Globus pallidus (tissue), 1 donor: ENCODE measurements at regions not wholly inside any gene's neighbourhood (a gene's known extent, or its start where the extent isn't known, plus 50 kb on each side); places are given as distances from the start of the nearest gene placed in this dataset.
A peak's percentile ranks its signal among the peaks of the same experiment; 100 is the strongest.
"Not testable (repeated sequence)": the region's sequence is repeated elsewhere in the genome, so short reads cannot be mapped to it uniquely, and the experiment has no call there.

Experiments used
- DNase-seq: peaks from one replicate; pipeline ENCODE4 v3.0.0-alpha.2; 2015; ENCODE audit warnings: low spot score

- DNase-seq = peak; percentile 5
Observed at GRCh38 chr2:7146151-7146550, 228.9 kb downstream of the RNF144A start.

- no peak for DNase-seq
Observed at GRCh38 chr2:7154656-7155055, 237.4 kb downstream of the RNF144A start.

- DNase-seq = no peak
Observed at GRCh38 chr2:7161501-7161900, 244.3 kb downstream of the RNF144A start.

- no peak for DNase-seq
Observed at GRCh38 chr2:7165736-7166135, 248.5 kb downstream of the RNF144A start.

GRCh38 chr2:7167801-7168411 is 250.7 kb downstream of the RNF144A start:
- no peak for DNase-seq

GRCh38 chr2:7169593-7169992 is 252.4 kb downstream of the RNF144A start:
- peak; percentile 7 for DNase-seq

GRCh38 chr2:7178996-7179395 is 261.8 kb downstream of the RNF144A start:
- DNase-seq = not testable (repeated sequence)

- DNase-seq = peak; percentile 8
Observed at GRCh38 chr2:7180638-7181370, 263.6 kb downstream of the RNF144A start.

- no peak for DNase-seq
Observed at GRCh38 chr2:7182525-7182924, 265.3 kb downstream of the RNF144A start.

GRCh38 chr2:7189106-7189505 is 271.9 kb downstream of the RNF144A start:
- no peak for DNase-seq

GRCh38 chr2:7190587-7191324 is 273.5 kb downstream of the RNF144A start:
- no peak for DNase-seq

- DNase-seq = no peak
Observed at GRCh38 chr2:7191932-7192331, 274.7 kb downstream of the RNF144A start.

GRCh38 chr2:7193457-7193856 is 276.2 kb downstream of the RNF144A start:
- DNase-seq = no peak

GRCh38 chr2:7194950-7195349 is 277.7 kb downstream of the RNF144A start:
- DNase-seq = no peak

- no peak for DNase-seq
Observed at GRCh38 chr2:7196883-7197282, 279.7 kb downstream of the RNF144A start.

- no peak for DNase-seq
Observed at GRCh38 chr2:7201851-7202250, 284.6 kb downstream of the RNF144A start.

- DNase-seq = peak; percentile 51
Observed at GRCh38 chr2:7203056-7203467, 285.9 kb downstream of the RNF144A start.

GRCh38 chr2:7205151-7205830 is 288.1 kb downstream of the RNF144A start:
- DNase-seq = no peak

GRCh38 chr2:7206111-7206810 is 289.0 kb downstream of the RNF144A start:
- no peak for DNase-seq

GRCh38 chr2:7207631-7208030 is 290.4 kb downstream of the RNF144A start:
- DNase-seq = no peak

GRCh38 chr2:7209757-7210555 is 292.7 kb downstream of the RNF144A start:
- no peak for DNase-seq
